Liver (tissue), 8 donors: ENCODE measurements at regions not wholly inside any gene's neighbourhood (a gene's known extent, or its start where the extent isn't known, plus 50 kb on each side); places are given as distances from the start of the nearest gene placed in this dataset.

ENCODE experiments used
- DNase-seq: peaks from one replicate; pipeline ENCODE4 v3.0.0-alpha.2; 2017; ENCODE audit warnings: low spot score
- H3K27ac ChIP-seq, 2 donors: one replicate each; pipeline ENCODE4 v1.7.0; 2013; ENCODE audit warnings: inconsistent platforms in 2 of 2, low read length in 2 of 2, control low read depth in 1 of 2, low read depth in 1 of 2, mild to moderate bottlenecking in 1 of 2
- H3K27me3 ChIP-seq, 4 donors: one replicate each; pipeline versions ENCODE4 v1.6.1 to v1.7.0; 2013; ENCODE audit warnings: low read length in 3 of 4, inconsistent platforms in 1 of 4, mild to moderate bottlenecking in 1 of 4, moderate library complexity in 1 of 4; ENCODE audit not compliant: control insufficient read depth in 4 of 4, insufficient read depth in 4 of 4
- H3K36me3 ChIP-seq, 4 donors: one replicate each; pipeline versions ENCODE4 v1.6.1 to v1.7.0; 2013; ENCODE audit warnings: low read length in 3 of 4, mild to moderate bottlenecking in 3 of 4, low read depth in 1 of 4, moderate library complexity in 1 of 4; ENCODE audit not compliant: control insufficient read depth in 4 of 4, insufficient read depth in 3 of 4
- H3K4me1 ChIP-seq, 4 donors: one replicate each; pipeline versions ENCODE4 v1.6.1 to v1.7.0; 2013; ENCODE audit warnings: low read length in 3 of 4, mild to moderate bottlenecking in 3 of 4, moderate library complexity in 1 of 4; ENCODE audit not compliant: control insufficient read depth in 4 of 4, insufficient read depth in 4 of 4
- H3K4me3 ChIP-seq, 3 donors: one replicate each; pipeline versions ENCODE4 v1.6.1 to v1.7.0; 2013; ENCODE audit warnings: low read length in 3 of 3, control low read depth in 1 of 3, low read depth in 1 of 3, mild to moderate bottlenecking in 1 of 3
- H3K9ac ChIP-seq, 2 donors: one replicate each; pipeline ENCODE4 v1.7.0; 2013; ENCODE audit warnings: low read length in 2 of 2, mild to moderate bottlenecking in 2 of 2, moderate library complexity in 2 of 2, control low read depth in 1 of 2, low read depth in 1 of 2
- H3K9me3 ChIP-seq, 4 donors: one replicate each; pipeline versions ENCODE4 v1.6.1 to v1.7.0; 2013; ENCODE audit warnings: low read length in 3 of 4; ENCODE audit not compliant: control insufficient read depth in 4 of 4
- EGR1 ChIP-seq, 2 donors: IDR thresholded peaks; 2 replicates each; pipeline ENCODE4 v1.6.1; 2016 to 2018; ENCODE audit warnings: antibody characterized with exemption in 2 of 2, low read depth in 2 of 2
- FOXA1 ChIP-seq: IDR thresholded peaks from 2 replicates; pipeline ENCODE4 v1.6.1; 2016; ENCODE audit warnings: antibody characterized with exemption
- FOXA2 ChIP-seq: IDR thresholded peaks from 2 replicates; pipeline ENCODE4 v1.6.1; 2016; ENCODE audit warnings: antibody characterized with exemption
- HNF4A ChIP-seq, 2 donors: conservative IDR thresholded peaks; 2 replicates each; pipeline ENCODE4 v1.6.1; 2016; ENCODE audit warnings: antibody characterized with exemption in 2 of 2, mild to moderate bottlenecking in 2 of 2
- JUND ChIP-seq, 2 donors: IDR thresholded peaks; 2 replicates each; pipeline ENCODE4 v1.6.1; 2016; ENCODE audit warnings: antibody characterized with exemption in 2 of 2
- RXRA ChIP-seq, 2 donors: IDR thresholded peaks; 2 replicates each; pipeline ENCODE4 v1.6.1; 2017 to 2018; ENCODE audit warnings: antibody characterized with exemption in 2 of 2, mild to moderate bottlenecking in 1 of 2
- SP1 ChIP-seq: IDR thresholded peaks from 2 replicates; pipeline ENCODE4 v1.6.1; 2018; ENCODE audit warnings: antibody characterized with exemption, mild to moderate bottlenecking
- TAF1 ChIP-seq: conservative IDR thresholded peaks from 2 replicates; pipeline ENCODE4 v1.6.1; 2016; ENCODE audit warnings: antibody characterized with exemption, mild to moderate bottlenecking
- YY1 ChIP-seq: IDR thresholded peaks from 2 replicates; pipeline ENCODE4 v1.6.1; 2016; ENCODE audit warnings: antibody characterized with exemption, mild to moderate bottlenecking
- WGBS: extraction: QIAGEN DNeasy Blood & Tissue Kit; methylation state at CpG from one replicate; pipeline ENCODE4 v1.1.7; 2013; 5-methylcytosine and 5-hydroxymethylcytosine counted together
- TF ChIP-seq, protein P1 (sequence below): IDR thresholded peaks from 2 replicates; pipeline ENCODE4 v1.6.1; 2016; ENCODE audit warnings: antibody characterized with exemption
- TF ChIP-seq, protein P2 (sequence below): IDR thresholded peaks from 2 replicates; pipeline ENCODE4 v1.6.1; 2016; ENCODE audit warnings: antibody characterized with exemption, mild to moderate bottlenecking
- TF ChIP-seq, protein P3 (sequence below): fragments of 150-350 bp; IDR thresholded peaks from 2 replicates; pipeline ENCODE4 v1.5.1; 2017; ENCODE audit warnings: improper control_type of control experiment, low read depth, low read length; ENCODE audit not compliant: missing input control
- TF ChIP-seq, protein P4 (sequence below): IDR thresholded peaks from 2 replicates; pipeline ENCODE4 v1.6.1; 2016; ENCODE audit warnings: antibody characterized with exemption
- donor health status: healthy.
- donor health status: healthy.
- donor health status: healthy.
- donor health status: healthy.
- donor health status: healthy.

DNA sequence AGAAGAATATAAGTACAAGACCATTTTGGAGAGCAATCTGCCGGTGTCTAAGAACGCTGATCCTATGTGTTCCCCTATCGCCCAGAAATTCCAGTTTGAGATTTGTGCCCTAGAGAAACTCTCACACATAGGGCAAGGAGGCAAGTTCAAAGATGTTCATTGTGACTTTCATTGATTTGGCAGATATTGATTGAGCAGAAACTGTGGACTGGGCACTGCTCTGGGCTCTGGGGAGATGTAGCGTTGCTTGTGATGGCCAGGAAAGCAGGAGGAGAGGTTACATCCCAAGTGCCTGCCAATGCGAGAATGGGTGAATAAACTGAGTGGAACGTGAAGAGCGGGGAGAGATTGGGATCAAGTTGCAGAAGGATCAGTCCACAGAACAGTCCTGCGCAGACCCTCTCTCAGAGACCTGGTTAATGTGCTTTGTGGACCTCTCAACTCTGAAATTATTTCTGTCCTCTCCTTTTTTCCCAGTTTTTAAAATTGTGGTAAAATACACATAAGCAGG is 123.9 kb upstream of the PEG3 start:
- no peak for TF ChIP-seq EGR1 (IDR thresholded peaks at IDR 0.05; ENCODE audit: low read depth in 2 of 2)
- TF ChIP-seq JUND (IDR thresholded peaks at IDR 0.05), result no peak
- no peak for TF ChIP-seq HNF4A (conservative IDR thresholded peaks at IDR 0.05)
- TF ChIP-seq, protein P1, sequence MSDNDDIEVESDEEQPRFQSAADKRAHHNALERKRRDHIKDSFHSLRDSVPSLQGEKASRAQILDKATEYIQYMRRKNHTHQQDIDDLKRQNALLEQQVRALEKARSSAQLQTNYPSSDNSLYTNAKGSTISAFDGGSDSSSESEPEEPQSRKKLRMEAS, result no peak
- no peak for TF ChIP-seq FOXA2
- TF ChIP-seq YY1, result no peak
- no peak for TF ChIP-seq FOXA1
- TF ChIP-seq, protein P2, sequence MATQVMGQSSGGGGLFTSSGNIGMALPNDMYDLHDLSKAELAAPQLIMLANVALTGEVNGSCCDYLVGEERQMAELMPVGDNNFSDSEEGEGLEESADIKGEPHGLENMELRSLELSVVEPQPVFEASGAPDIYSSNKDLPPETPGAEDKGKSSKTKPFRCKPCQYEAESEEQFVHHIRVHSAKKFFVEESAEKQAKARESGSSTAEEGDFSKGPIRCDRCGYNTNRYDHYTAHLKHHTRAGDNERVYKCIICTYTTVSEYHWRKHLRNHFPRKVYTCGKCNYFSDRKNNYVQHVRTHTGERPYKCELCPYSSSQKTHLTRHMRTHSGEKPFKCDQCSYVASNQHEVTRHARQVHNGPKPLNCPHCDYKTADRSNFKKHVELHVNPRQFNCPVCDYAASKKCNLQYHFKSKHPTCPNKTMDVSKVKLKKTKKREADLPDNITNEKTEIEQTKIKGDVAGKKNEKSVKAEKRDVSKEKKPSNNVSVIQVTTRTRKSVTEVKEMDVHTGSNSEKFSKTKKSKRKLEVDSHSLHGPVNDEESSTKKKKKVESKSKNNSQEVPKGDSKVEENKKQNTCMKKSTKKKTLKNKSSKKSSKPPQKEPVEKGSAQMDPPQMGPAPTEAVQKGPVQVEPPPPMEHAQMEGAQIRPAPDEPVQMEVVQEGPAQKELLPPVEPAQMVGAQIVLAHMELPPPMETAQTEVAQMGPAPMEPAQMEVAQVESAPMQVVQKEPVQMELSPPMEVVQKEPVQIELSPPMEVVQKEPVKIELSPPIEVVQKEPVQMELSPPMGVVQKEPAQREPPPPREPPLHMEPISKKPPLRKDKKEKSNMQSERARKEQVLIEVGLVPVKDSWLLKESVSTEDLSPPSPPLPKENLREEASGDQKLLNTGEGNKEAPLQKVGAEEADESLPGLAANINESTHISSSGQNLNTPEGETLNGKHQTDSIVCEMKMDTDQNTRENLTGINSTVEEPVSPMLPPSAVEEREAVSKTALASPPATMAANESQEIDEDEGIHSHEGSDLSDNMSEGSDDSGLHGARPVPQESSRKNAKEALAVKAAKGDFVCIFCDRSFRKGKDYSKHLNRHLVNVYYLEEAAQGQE, result no peak
- TF ChIP-seq SP1, result no peak
- Histone ChIP-seq H3K4me3 (no peak overlapping the region), H3K4me1 (peaks cover 0 to 2% (median 0%) of the 10 kb centered on the region in 4 donors), H3K27ac (no peak overlapping the region), H3K27me3 (peaks cover 0 to 8% (median 0%) of the 10 kb centered on the region in 4 donors), H3K36me3 (no peaks in the 10 kb centered on the region), H3K9me3 (peaks cover 0 to 5% (median 1%) of the 10 kb centered on the region in 4 donors), H3K9ac (no peak overlapping the region)
- 49% methylated on average over 8 of the region's 8 CpGs for WGBS
- DNase-seq, result no peak

DNA sequence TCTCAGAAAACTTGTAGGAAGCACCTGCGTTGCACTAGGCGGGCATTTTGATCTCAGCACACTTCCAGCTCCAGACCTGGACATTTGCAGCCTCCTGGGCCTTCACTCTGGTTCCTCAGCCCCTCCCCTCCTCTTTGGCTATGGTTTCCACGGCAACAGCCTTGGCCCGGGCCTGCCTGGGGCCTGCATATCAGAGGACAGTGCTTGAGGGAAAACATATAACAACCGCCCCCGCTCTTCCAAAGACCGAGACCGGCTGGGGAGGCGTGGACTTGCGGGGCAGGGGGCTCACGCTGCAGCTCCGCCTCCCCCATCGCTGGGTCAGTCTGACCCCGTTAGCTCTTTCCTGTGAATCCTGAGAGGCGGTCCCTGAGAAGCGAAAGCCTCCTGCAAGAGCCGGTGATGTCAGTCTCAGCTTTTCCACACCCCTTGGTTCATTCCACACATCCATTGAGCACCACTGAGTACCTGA is 125.7 kb upstream of the PEG3 start:
- H3K4me1 ChIP-seq, result peaks cover 0 to 2% (median 0%) of the 10 kb centered on the region in 4 donors
- H3K27ac ChIP-seq, result no peak overlapping the region
- no peak overlapping the region for H3K9ac ChIP-seq
- no peak overlapping the region for H3K4me3 ChIP-seq
- 29% methylated on average over 17 of the region's 17 CpGs for WGBS
- peak; percentile 68 for DNase-seq
- TF ChIP-seq, protein P3, sequence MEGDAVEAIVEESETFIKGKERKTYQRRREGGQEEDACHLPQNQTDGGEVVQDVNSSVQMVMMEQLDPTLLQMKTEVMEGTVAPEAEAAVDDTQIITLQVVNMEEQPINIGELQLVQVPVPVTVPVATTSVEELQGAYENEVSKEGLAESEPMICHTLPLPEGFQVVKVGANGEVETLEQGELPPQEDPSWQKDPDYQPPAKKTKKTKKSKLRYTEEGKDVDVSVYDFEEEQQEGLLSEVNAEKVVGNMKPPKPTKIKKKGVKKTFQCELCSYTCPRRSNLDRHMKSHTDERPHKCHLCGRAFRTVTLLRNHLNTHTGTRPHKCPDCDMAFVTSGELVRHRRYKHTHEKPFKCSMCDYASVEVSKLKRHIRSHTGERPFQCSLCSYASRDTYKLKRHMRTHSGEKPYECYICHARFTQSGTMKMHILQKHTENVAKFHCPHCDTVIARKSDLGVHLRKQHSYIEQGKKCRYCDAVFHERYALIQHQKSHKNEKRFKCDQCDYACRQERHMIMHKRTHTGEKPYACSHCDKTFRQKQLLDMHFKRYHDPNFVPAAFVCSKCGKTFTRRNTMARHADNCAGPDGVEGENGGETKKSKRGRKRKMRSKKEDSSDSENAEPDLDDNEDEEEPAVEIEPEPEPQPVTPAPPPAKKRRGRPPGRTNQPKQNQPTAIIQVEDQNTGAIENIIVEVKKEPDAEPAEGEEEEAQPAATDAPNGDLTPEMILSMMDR, result no peak
- TF ChIP-seq HNF4A (conservative IDR thresholded peaks at IDR 0.05) (no peak), TAF1 (no peak), SP1 (no peak), FOXA2 (no peak), RXRA (IDR thresholded peaks at IDR 0.05) (no peak)
- TF ChIP-seq, protein P4, sequence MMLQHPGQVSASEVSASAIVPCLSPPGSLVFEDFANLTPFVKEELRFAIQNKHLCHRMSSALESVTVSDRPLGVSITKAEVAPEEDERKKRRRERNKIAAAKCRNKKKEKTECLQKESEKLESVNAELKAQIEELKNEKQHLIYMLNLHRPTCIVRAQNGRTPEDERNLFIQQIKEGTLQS, result no peak
- TF ChIP-seq, protein P1, result no peak
- TF ChIP-seq, protein P2, result no peak
- H3K36me3 ChIP-seq, result no peaks in the 10 kb centered on the region
- H3K9me3 ChIP-seq, result peaks cover 0 to 5% (median 1%) of the 10 kb centered on the region in 4 donors
- H3K27me3 ChIP-seq, result peaks cover 0 to 8% (median 0%) of the 10 kb centered on the region in 4 donors
